Midbrain (tissue), 1 donor: ENCODE measurements at regions not wholly inside any gene's neighbourhood (a gene's known extent, or its start where the extent isn't known, plus 50 kb on each side); places are given as distances from the start of the nearest gene placed in this dataset.
"Not testable (repeated sequence)": the region's sequence is repeated elsewhere in the genome, so short reads cannot be mapped to it uniquely, and the experiment has no call there.

Experiments
- DNase-seq: peaks from one replicate; lab custom pipeline; 2025; lab: John Stamatoyannopoulos, UW

DNA sequence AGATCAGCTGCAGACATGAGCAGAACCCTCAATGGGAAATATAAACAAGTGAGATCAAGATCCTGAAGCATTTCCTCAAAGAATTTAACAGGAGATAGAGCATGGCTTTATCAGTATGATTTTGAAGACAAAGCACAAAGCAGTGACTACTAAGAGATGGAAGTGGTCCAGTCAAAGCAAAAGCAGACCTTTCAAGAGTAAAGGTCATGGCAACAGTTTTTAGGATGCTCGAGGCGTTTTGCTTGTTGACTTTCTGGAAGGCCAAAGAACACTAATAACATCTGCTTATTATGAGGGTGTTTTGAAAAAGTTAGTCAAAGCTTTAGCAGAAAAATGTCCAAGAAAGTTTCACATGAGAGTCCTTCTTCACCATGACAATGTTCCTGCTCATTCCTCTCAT, 128.5 kb downstream of the KCNE4 start:
- no peak for DNase-seq

DNA sequence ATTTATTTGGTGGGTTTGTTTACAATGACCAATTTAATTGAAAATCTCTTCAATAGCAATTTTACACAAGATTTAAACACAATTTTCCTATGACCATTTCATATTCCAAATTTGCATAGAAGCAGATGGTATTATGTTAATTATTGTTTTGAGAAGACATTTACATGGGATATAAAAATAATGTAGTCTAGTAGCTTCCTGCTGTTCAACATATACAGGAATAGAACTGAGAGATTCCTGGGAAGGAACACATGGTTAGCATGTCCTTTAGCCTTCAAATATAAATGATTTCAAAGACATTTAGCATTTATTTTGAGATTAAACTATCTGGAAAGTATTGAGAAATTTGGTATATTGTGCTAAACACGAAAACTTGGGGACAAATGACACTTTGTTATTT, 129.6 kb downstream of the KCNE4 start:
- DNase-seq, result no peak

DNA sequence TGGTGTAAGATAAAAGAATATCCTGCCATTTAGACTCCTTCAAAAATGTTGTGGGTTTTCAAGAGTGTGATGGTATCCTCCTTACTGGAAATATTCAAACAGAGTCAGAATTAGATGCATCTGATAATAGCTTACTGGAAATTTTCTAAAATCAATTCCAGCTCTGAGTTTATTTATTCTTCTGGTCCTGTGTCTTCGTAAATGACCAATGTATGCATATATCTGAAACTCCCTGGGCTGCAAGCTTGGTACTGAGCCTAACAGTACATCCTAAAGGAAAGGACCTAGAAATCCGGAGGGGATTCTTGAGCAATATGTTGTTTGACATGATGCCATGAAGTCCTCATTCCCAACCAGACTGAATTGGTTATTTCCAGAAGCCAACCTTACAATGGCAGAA, 130.4 kb downstream of the KCNE4 start:
- DNase-seq, result no peak

DNA sequence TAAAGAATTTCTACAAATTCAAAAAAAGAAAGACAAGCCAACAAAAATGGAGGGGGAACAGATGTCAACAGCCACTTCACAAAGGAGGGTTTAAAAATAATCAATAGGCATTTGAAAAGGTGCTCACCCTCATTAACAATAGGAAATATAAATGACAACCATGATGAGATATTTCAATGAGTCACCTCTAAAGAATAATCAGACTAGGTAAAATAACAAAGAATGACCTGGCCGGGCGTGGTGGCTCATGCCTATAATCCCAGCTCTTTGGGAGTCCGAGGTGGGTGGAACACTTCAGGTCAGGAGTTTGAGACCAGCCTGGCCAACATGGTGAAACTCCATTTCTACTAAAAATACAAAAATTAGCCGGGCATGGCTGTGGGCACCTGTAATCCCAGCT, 133.6 kb downstream of the KCNE4 start:
- DNase-seq, result no peak

DNA sequence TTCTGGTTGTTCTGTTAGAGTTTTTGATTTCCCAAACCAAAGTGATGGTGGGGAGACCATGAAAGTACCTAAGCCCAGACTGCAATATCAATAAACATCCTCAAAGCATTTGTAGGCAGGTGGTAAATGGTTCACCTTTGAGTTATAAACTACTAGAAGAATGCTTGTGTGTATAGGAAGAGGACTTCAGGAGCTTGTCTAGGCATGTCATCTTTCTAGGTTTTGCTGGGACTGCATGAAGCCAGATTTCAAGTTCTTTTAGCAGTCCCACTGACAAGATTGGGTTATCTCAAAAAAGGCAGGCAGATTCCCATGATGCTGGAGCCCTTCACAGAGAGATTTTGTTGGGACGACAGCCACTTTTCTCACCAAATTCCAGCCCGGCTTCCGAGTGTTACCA, 135.3 kb downstream of the KCNE4 start:
- no peak for DNase-seq

DNA sequence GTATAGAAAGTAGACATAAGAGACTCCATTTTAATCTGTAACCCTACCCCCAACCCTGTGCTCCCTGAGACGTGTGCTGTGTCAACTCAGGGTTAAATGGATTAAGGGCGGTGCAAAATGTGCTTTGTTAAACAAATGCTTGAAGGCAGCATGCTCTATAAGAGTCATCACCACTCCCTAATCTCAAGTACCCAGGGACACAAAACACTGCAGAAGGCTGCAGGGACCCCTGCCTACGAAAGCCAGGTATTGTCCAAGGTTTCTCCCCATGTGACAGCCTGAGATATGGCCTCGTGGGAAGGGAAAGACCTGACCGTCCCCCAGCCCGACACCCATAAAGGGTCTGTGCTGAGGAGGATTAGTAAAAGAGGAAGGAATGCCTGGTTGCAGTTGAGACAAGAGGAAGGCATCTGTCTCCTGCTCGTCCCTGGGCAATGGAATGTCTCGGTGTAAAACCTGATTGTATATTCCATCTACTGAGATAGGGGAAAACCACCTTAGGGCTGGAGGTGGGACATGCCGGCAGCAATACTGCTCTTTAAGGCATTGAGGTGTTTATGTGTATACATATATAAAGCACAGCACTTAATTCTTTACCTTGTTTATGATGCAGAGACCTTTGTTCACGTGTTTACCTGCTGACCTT, 138.7 kb downstream of the KCNE4 start:
- not testable (repeated sequence) for DNase-seq

DNA sequence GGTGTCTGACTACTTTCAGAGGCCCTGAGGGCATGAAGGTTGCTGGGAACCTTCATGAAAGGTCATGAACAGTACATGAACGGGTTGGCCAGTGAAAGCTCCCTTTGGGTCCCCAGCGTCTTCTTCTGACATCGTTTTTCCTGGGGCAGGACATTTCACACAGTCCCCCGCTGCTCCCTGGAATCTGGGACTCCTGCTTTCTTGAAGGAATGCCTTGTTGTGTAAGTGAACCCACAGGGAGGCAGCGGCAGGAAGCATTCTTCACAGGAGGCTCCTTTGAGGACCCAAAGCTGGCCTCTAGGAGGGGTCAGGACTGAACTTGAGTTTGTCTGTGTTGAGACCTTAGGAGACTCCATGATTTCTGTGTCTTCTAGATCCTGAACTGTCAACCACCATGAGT, 144.3 kb downstream of the KCNE4 start:
- DNase-seq, result no peak

DNA sequence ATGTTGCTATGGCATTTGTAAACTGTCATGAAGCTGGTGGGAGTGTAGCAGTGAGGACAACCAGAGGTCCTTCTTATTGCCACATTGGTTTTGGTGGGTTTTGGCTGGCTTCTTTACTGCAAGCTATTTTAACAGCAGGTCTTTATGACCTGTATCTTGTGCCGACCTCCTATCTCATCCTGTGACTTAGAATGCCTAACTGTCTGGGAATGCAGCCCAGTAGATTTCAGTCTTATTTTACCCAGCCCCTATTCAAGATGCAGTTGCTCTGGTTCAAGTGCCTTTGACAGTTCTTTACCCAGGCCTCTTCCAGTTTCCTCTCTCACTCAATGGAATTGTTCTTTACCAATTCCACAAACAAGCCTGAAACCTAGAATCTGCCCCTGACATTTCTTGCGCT, 145.1 kb downstream of the KCNE4 start:
- no peak for DNase-seq

DNA sequence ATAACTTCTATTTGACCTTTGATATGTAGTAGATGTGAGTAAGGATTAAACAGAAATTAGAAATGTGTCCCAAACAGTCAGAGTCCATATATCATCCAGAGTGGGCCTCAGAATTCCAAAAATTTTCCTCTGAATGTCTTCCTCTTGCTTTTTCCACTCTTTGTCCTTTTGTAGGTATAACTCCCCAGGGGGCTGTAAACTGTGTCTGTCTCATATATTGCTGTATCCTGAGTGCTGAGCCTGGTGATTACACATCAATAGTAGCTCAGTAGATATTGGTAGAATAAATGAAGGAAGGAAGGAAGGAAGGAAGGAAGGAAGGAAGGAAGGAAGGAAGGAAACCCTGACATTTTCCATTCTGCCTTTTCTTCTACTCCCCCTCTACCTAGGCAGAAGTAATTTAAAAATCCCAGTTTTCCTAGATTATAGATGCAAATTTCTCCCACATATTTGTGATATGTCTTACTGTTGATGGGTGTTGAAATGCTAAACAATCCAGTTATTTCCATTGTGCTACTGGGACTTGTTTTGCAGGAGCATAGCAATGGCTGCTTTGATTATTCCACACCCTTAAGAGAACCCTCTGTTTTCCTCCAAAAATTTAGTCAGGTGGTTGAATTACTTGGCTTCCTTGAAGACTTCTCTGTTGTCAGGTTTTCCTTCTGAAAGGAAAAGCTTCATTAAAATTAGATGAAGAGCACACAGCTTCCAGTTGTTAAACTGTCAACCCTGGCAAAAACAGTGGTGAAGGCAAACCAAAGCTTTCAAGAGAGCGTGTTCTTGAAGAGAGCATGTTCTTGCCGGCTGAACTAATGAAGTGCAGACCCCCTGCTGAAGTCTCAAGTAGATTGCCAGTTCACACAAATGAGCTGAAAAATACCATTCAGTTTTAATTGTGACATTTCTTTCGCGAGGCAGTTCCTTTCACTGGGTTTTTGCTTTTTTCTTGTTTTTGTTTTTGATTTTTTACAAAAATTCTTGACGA, 147.8 kb downstream of the KCNE4 start:
- DNase-seq, result no peak

DNA sequence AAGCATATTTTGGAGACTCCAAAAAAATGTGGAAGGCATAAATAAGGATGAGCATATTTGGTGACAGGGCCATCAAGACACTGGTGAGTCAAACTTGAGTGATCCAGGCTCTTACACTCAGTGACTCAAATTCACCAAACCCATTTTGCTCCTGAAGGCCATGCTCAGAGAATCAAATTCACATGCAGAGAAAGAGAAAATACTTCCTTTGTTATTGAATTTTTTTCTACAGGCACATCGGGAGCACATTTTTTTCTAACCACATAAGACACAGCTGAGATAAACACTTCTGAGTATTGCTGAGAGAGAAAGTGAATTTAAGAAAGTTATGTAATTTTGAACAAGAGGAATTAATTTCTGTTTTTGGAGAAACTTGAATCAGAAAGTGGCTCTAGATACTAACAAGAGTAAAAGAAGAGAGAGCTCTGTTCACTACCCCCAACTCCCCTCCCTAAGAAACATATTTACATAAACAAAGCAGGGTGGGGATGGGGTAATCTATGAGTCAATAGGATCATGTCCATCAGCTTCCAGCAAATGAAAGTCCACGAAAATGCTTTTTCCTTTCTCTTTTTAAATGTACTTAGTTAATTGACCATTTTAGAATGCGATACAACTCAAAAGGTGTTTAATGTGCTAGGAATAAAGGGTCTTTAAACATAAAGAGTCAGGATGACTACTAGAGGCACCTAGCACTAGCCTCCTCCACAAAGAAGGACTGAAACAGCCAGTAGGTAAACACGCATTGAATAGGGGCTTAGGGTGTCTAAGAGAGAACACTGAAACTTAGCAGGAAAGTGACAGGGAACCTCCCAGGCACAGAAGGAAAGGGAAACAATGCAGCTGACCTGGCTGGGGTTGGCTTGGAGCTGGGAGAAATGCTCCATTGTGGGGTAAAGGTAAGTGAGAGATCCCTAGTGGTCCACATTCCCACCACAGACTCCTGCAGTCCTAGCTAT, 152.3 kb downstream of the KCNE4 start:
- no peak for DNase-seq

DNA sequence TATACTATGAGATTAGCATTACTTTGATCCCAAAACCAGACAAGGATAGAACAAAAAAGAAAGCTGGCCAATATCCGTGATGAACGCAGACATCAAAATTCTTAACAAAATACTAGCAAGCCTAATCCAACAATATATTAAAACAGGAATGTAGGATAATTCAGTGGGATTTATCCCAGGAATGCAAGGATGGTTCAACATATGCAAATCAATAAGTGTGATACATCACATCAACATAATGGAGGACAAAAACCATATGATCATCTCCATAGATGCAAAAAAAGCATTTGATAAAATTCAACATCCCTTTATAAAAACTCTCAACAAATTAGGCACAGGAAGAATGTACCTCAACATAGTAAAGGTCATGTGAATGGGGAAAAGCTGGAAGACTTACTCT, 158.5 kb downstream of the KCNE4 start:
- no peak for DNase-seq

DNA sequence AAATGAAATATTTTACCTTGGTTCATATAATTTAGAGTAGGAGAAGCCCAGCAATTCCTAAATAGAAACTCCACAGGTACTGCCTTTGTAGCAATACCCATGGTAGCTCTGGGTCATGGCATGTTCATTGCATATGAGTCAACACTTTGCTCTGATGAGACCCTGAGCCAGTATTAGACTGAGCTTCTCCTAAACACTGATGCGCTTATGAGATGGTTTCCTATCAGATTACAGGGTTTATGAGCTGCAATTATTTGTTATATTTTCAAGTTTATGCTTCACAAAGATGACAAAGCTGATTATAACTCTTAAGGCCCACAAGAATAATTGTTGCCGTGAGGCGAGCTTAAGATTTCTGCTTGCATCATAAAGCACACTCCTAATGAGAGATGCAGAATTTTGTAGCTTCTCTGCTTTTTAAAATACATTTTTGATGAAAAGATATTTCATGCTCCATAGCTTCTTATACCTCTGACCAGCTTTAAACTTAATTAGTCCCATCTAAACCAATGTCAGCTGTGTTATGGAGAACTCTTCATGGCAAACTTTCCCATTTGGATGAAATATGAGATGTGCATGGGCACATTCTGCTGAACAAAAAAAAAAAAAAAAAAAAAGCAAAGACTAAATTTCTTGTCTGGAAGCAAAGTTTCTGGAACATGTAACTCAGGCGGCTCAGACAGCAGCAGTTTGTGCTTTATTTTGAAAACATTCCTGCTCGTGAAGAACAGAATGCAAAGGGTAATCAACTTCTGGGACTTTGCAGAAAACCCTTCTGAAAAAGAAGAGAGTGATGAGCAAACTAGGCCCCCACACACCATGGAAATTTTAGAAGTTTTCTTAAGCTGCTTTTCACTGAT, 162.6 kb downstream of the KCNE4 start:
- no peak for DNase-seq

DNA sequence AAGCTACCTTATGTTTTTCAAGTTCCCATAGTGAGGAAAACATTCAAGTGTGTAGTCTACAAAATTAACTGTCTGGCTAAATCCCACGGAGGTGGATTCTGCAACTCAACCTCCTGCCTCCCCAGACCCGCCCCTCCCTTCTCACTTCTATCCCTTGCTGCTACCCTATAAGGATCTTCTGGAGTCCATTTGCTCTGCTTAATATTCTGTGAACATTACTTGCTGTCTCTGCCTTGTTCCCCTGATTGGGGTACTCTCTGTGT, 163.2 kb downstream of the KCNE4 start:
- no peak for DNase-seq

DNA sequence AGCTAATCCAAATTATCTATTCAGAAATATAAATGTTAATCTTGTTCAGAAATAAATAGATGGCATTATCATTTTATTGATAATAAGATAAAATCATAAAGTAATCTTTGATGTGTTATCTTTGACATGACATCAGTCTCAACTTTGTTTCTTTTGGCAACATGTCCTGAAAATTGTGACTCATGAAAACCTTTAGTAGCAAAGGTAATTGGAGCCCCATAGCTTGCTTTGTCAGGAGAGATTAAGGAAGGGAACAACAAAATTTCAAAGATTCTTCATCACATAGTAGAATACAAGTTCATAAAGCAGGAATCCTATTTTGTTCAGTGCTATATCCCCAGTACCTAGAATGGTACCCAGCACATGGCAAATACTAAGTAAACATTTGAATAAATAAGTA, 165.4 kb downstream of the KCNE4 start:
- no peak for DNase-seq

DNA sequence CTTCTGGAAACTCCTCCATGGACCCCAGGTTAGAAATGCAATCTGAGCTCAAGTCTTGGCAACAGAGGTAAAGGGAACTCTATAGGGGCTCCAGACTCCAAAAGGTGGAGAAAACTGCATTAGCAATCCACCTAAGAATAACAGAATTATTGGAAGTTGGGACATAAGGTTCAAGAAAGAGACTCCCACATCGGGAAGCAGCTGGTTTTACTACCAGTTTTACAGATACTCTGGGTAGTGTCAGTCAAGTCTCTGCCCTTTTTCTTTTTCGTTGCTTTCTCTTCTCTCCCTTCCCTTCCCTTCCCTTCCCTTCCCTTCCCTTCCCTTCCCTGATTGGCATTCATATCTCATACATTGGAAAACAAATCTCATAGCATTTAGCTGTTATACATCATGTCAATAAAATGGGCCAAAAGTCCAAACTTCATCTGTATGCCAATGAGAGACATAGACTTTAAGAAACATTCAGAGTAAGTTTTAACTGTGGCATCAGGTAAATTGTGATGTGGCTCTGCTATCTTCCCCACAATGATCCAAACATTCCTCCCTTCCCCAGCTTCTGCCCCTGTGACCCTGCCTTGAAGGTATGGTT, 166.7 kb downstream of the KCNE4 start:
- DNase-seq, result no peak

DNA sequence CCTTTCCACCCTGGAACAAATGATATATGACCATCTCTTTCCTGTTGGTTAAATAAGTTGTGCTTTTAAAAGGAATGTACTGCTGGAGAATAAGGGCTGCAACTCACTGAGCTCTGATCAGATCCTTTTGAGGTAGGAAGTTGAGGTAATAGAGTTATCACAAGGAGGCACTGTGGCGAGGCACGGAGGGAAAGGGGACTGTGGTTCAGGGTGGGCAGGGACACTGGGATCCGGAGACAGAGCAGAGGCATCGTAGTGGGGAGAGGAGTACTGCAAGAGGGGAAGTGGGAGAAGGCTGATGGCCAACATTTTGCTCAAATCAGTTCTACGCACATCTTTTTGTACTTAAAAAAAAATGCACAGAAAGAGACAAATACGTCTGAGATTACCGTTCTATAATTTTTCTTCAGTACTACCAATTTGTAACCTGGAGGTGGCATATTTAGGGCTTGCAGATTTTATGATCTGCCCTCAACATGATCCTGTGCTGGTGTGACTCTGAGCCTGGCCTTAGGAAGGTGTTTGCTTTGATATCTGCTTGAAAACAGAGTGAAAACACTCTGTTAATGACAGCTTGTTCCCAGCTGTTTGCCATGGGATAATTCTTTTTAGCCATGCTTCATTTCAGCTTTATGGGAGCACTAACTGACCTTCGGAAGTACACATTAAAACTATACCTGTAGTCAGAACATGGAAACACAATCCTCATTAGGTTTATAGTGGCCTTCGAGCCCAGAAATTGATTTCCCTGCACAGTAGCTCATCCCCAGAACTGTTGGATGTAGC, 168.1 kb downstream of the KCNE4 start:
- DNase-seq, result no peak

DNA sequence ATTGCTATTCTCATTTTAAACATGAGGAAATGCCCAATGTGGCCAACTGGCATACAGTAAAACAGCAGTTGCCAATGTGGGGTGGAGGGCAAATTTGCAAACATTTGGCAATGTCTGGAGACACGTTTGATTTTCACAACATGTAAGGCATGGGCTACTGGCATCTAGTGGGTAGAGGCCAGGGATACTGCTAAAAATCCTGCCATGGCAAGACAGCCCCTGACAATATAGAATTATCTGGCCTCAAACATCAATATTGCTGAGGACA, 168.6 kb downstream of the KCNE4 start:
- no peak for DNase-seq

DNA sequence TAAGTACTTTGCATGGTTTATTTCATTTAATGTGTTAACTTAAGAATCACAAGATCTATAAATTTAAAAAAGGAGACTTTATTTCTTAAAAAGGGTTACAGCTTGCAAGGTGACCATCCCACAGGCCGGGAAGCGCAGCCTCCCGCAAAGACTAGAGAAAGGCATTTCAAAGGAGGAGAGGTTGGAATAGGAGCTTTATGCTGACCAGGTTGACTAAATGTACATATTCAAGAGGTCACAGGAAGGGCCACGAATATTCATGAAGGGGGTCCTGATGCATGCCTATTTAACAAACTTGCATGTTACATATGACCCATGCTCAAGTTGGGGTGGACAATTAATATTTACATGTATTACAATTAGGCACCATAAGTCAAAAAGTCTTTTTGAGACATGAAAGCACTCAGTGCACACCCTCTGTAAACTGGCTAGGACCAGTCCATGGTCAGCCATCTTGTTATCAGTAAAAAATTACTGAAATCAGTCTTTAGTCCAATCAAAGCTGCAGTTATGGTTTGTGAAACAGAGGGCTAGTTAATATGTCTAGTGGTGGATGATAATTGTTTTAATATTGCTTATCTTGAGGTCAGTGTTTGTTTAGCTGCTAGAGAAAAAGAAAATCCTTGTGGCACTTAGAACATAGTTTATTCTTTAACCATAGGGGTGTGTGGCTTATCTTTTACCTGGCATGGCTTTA, 169.3 kb downstream of the KCNE4 start:
- DNase-seq, result no peak

DNA sequence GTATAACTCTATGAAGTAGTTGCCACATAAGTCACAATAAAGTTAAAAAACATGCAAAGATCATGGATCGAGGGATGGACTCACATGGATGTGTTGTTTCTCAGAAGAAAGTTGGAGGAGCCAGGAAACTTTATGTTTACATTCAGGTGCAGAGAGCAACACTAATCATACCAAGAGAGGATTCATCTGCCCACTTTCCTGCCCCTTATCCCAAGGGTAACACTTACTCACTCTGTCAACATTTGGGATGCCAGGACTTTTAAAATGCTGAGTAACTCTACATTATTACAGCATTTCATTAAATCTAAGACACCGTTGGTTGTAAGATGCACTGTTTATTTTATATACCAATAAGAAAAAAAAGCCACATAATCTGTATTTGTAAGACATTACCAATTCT, 170.4 kb downstream of the KCNE4 start:
- DNase-seq, result no peak

DNA sequence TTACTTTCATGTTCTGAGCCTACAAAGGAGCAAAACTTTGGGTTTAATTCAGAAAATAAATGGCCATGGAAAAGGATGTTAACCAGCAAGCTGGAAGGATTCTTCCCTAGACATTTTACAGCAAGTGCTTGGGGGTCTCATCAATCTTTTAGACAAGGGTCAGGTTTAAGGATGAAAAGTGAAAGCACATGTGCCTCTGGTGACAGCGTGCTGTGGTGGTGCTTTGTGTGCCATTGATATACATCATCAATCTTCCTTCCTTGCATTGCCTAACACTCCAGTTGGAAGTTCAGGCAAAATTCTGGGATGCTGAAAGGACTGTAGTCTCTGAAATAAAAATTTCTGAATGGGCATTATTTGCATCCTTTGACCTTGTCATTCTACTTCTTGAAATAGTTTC, 171.2 kb downstream of the KCNE4 start:
- no peak for DNase-seq
